Keratinocyte (primary cell): ENCODE measurements at regions not wholly inside any gene's neighbourhood (a gene's known extent, or its start where the extent isn't known, plus 50 kb on each side); places are given as distances from the start of the nearest gene placed in this dataset.

Experiments used
- CTCF ChIP-seq, 3 experiments: IDR thresholded peaks in 1 of 3; conservative IDR thresholded peaks in 1 of 3; optimal IDR thresholded peaks in 1 of 3; 2 replicates in 2 of 3; 3 replicates in 1 of 3; pipeline versions ENCODE3 to v1.5.1; 2011; ENCODE audit warnings: low read length in 3 of 3, mild to moderate bottlenecking in 3 of 3, moderate library complexity in 2 of 3, control low read depth in 1 of 3, inconsistent platforms in 1 of 3; ENCODE audit not compliant: insufficient read depth in 2 of 3; ENCODE audit errors: extremely low read depth in 1 of 3
- EZH2 ChIP-seq: IDR thresholded peaks from one replicate; pipeline ENCODE4 v1.6.1; 2012; ENCODE audit warnings: inconsistent platforms, mild to moderate bottlenecking, low read length, moderate library complexity

- no peak for TF ChIP-seq CTCF (optimal IDR thresholded peaks at IDR 0.05 in 1 of 3, IDR thresholded peaks at IDR 0.05 in 1 of 3, conservative IDR thresholded peaks at IDR 0.05 in 1 of 3; ENCODE audit: extremely low read depth in 1 of 3, insufficient read depth in 2 of 3, low read length in 3 of 3)
- no peak for TF ChIP-seq EZH2
These were observed 336.8 kb upstream of the SLC30A5 start for GRCh38 chr5:68757006-68757405.
